H9 (cell line): ENCODE measurements at regions not wholly inside any gene's neighbourhood (a gene's known extent, or its start where the extent isn't known, plus 50 kb on each side); places are given as distances from the start of the nearest gene placed in this dataset.

ENCODE experiments used
- DNase-seq: peaks from one replicate; pipeline ENCODE4 v3.0.0-alpha.2; 2017
- H2AFZ ChIP-seq: one replicate; pipeline ENCODE4 v1.6.1; 2013; ENCODE audit warnings: mild to moderate bottlenecking, low read length, control low read depth, moderate library complexity
- H2AK5ac ChIP-seq: 2 replicates; pipeline ENCODE4 v1.6.1; 2013; ENCODE audit warnings: low read length, control low read depth, mixed read lengths; ENCODE audit not compliant: insufficient read length
- H2BK120ac ChIP-seq: one replicate; pipeline ENCODE4 v1.6.1; 2013; ENCODE audit warnings: low read depth, mild to moderate bottlenecking, low read length, control low read depth, inconsistent platforms; ENCODE audit not compliant: poor library complexity, severe bottlenecking
- H2BK12ac ChIP-seq: 2 replicates; pipeline ENCODE4 v1.6.1; 2013; ENCODE audit warnings: low read length, control low read depth, mixed read lengths, low read depth; ENCODE audit not compliant: insufficient read length
- H2BK15ac ChIP-seq: 2 replicates; pipeline ENCODE4 v1.6.1; 2013; ENCODE audit warnings: low read depth, low read length, control low read depth
- H2BK20ac ChIP-seq: one replicate; pipeline ENCODE4 v1.6.1; 2013; ENCODE audit warnings: low read depth, mild to moderate bottlenecking, low read length, control low read depth, inconsistent platforms; ENCODE audit not compliant: poor library complexity, severe bottlenecking
- H2BK5ac ChIP-seq: 2 replicates; pipeline ENCODE4 v1.6.1; 2013; ENCODE audit warnings: low read length, control low read depth, mixed read lengths; ENCODE audit not compliant: insufficient read length
- H3K14ac ChIP-seq: 2 replicates; pipeline ENCODE4 v1.6.1; 2013; ENCODE audit warnings: low read length, control low read depth; ENCODE audit not compliant: insufficient read depth
- H3K18ac ChIP-seq: 2 replicates; pipeline ENCODE4 v1.6.1; 2013; ENCODE audit warnings: low read depth, mild to moderate bottlenecking, mixed read lengths, low read length, control low read depth; ENCODE audit not compliant: insufficient read length
- H3K23ac ChIP-seq: 2 replicates; pipeline ENCODE4 v1.6.1; 2013; ENCODE audit warnings: low read length, control low read depth, mixed read lengths, low read depth; ENCODE audit not compliant: insufficient read length
- H3K23me2 ChIP-seq: 2 replicates; pipeline ENCODE4 v1.6.1; 2013; ENCODE audit warnings: low read depth, mild to moderate bottlenecking, mixed read lengths, low read length, control low read depth; ENCODE audit not compliant: insufficient read length, poor library complexity, severe bottlenecking
- H3K27ac ChIP-seq: 2 replicates; pipeline ENCODE4 v1.5.1; 2013; ENCODE audit warnings: low read length, control low read depth, mixed read lengths, low read depth; ENCODE audit not compliant: insufficient read length
- H3K27me3 ChIP-seq: 2 replicates; pipeline ENCODE4 v1.6.1; 2013; ENCODE audit warnings: low read length, control low read depth, inconsistent platforms; ENCODE audit not compliant: insufficient read depth
- H3K4ac ChIP-seq: 2 replicates; pipeline ENCODE4 v1.6.1; 2013; ENCODE audit warnings: low read depth, mild to moderate bottlenecking, control low read depth, inconsistent platforms, low read length, moderate library complexity
- H3K4me1 ChIP-seq: 2 replicates; pipeline ENCODE4 v1.6.1; 2013; ENCODE audit warnings: low read length, control low read depth, inconsistent platforms; ENCODE audit not compliant: insufficient read depth
- H3K4me2 ChIP-seq: 2 replicates; pipeline ENCODE4 v1.6.1; 2013; ENCODE audit warnings: low read length, control low read depth, mixed read lengths; ENCODE audit not compliant: insufficient read length, insufficient read depth
- H3K56ac ChIP-seq: 2 replicates; pipeline ENCODE4 v1.6.1; 2013; ENCODE audit warnings: low read depth, mild to moderate bottlenecking, mixed read lengths, low read length, control low read depth; ENCODE audit not compliant: insufficient read length
- H3K79me1 ChIP-seq: 2 replicates; pipeline ENCODE4 v1.6.1; 2013; ENCODE audit warnings: low read depth, mild to moderate bottlenecking, moderate library complexity, low read length, control low read depth, inconsistent platforms; ENCODE audit not compliant: insufficient read depth, poor library complexity, severe bottlenecking
- H3K79me2 ChIP-seq: 2 replicates; pipeline ENCODE4 v1.6.1; 2013; ENCODE audit warnings: low read length, control low read depth, inconsistent platforms; ENCODE audit not compliant: insufficient read depth
- H3K9ac ChIP-seq: 2 replicates; pipeline ENCODE4 v1.6.1; 2013; ENCODE audit warnings: low read length, control low read depth, mixed read lengths; ENCODE audit not compliant: insufficient read length; ENCODE audit errors: extremely low read depth
- H3K9me3 ChIP-seq: one replicate; pipeline ENCODE4 v1.6.1; 2013; ENCODE audit warnings: low read depth, low read length, inconsistent platforms; ENCODE audit not compliant: control insufficient read depth
- H3T11ph ChIP-seq: one replicate; pipeline ENCODE4 v1.6.1; 2013; ENCODE audit warnings: mild to moderate bottlenecking, low read length, control low read depth, inconsistent platforms
- H4K20me1 ChIP-seq: one replicate; pipeline ENCODE4 v1.6.1; 2013; ENCODE audit not compliant: control insufficient read depth, insufficient read length, insufficient read depth
- H4K5ac ChIP-seq: 2 replicates; pipeline ENCODE4 v1.6.1; 2013; ENCODE audit warnings: low read depth, mild to moderate bottlenecking, mixed read lengths, low read length, control low read depth; ENCODE audit not compliant: insufficient read length
- H4K8ac ChIP-seq: replicated peaks from 2 replicates; pipeline ENCODE4 v1.6.1; 2013; ENCODE audit warnings: low read length, control low read depth, mixed read lengths, low read depth; ENCODE audit not compliant: insufficient read length
- H4K91ac ChIP-seq: 2 replicates; pipeline ENCODE4 v1.6.1; 2013; ENCODE audit warnings: low read depth, mild to moderate bottlenecking, moderate library complexity, mixed read lengths, low read length, control low read depth; ENCODE audit not compliant: insufficient read length
- H3K27ac Mint-ChIP-seq, 3 experiments: 2 replicates in 2 of 3; 3 replicates in 1 of 3; pipeline ENCODE4 v1.8.0; 2020 to 2021; ENCODE audit warnings: mixed read lengths in 3 of 3, mild to moderate bottlenecking in 1 of 3, moderate library complexity in 1 of 3
- H3K27me3 Mint-ChIP-seq: 2 replicates; pipeline ENCODE4 v1.8.0; 2021; ENCODE audit warnings: low read depth, mild to moderate bottlenecking, moderate library complexity, mixed read lengths
- H3K36me3 Mint-ChIP-seq, 3 experiments: 2 replicates in 2 of 3; 3 replicates in 1 of 3; pipeline ENCODE4 v1.8.0; 2020 to 2021; ENCODE audit warnings: low read depth in 3 of 3, mixed read lengths in 3 of 3; ENCODE audit not compliant: insufficient read depth in 1 of 3
- H3K4me1 Mint-ChIP-seq, 2 experiments: 2 replicates each; pipeline ENCODE4 v1.8.0; 2020; ENCODE audit warnings: mixed read lengths in 2 of 2
- H3K4me3 Mint-ChIP-seq, 2 experiments: 2 replicates in 1 of 2; 3 replicates in 1 of 2; pipeline ENCODE4 v1.8.0; 2020 to 2021; ENCODE audit warnings: mild to moderate bottlenecking in 2 of 2, mixed read lengths in 2 of 2, moderate library complexity in 1 of 2
- H3K9me3 Mint-ChIP-seq, 2 experiments: 2 replicates in 1 of 2; 3 replicates in 1 of 2; pipeline ENCODE4 v1.8.0; 2020; ENCODE audit warnings: mild to moderate bottlenecking in 2 of 2, mixed read lengths in 2 of 2, moderate library complexity in 1 of 2
- CTCF ChIP-seq: fragments of 200-600 bp; sonication (generic); conservative IDR thresholded peaks from 3 replicates; pipeline ENCODE4 v1.8.0; 2021; ENCODE audit warnings: antibody characterized with exemption, mild to moderate bottlenecking

GRCh38 chr5:167639766-167640165 is 651.7 kb upstream of the WWC1 start:
- Histone ChIP-seq H2BK120ac (no peak overlapping the region), H3K79me1 (no peaks in the 10 kb centered on the region), H2BK5ac (no peak overlapping the region), H4K20me1 (no peaks in the 10 kb centered on the region), H3K23me2 (no peaks in the 10 kb centered on the region), H3K27me3 (no peaks in the 10 kb centered on the region), H3K9me3 (no peaks in the 10 kb centered on the region), H3K18ac (no peak overlapping the region), H3T11ph (no peak overlapping the region), H4K5ac (no peak overlapping the region), H4K91ac (no peak overlapping the region), H3K14ac (no peak overlapping the region), H2BK20ac (no peak overlapping the region), H3K4me1 (no peaks in the 10 kb centered on the region), H3K56ac (no peak overlapping the region), H3K4me2 (no peak overlapping the region), H2AFZ (no peak overlapping the region), H4K8ac (no peak overlapping the region), H3K23ac (no peak overlapping the region), H2AK5ac (no peak overlapping the region), H2BK12ac (no peak overlapping the region), H2BK15ac (no peak overlapping the region), H3K27ac (no peak overlapping the region), H3K79me2 (no peaks in the 10 kb centered on the region), H3K4ac (no peak overlapping the region), H3K9ac (no peak overlapping the region)
- no peak overlapping the region for H3K4me3 Mint-ChIP-seq
- H3K9me3 Mint-ChIP-seq: no peaks in the 10 kb centered on the region
- no peak for DNase-seq
- no peaks in the 10 kb centered on the region for H3K27me3 Mint-ChIP-seq
- no peaks in the 10 kb centered on the region for H3K36me3 Mint-ChIP-seq
- no peak overlapping the region for H3K27ac Mint-ChIP-seq
- TF ChIP-seq CTCF: no peak
- H3K4me1 Mint-ChIP-seq: no peaks in the 10 kb centered on the region
